H9 (cell line): ENCODE measurements at regions not wholly inside any gene's neighbourhood (a gene's known extent, or its start where the extent isn't known, plus 50 kb on each side); places are given as distances from the start of the nearest gene placed in this dataset.

Source experiments
- DNase-seq: peaks from one replicate; pipeline ENCODE4 v3.0.0-alpha.2; 2017
- H2AFZ ChIP-seq: one replicate; pipeline ENCODE4 v1.6.1; 2013; ENCODE audit warnings: mild to moderate bottlenecking, low read length, control low read depth, moderate library complexity
- H2AK5ac ChIP-seq: 2 replicates; pipeline ENCODE4 v1.6.1; 2013; ENCODE audit warnings: low read length, control low read depth, mixed read lengths; ENCODE audit not compliant: insufficient read length
- H2BK120ac ChIP-seq: one replicate; pipeline ENCODE4 v1.6.1; 2013; ENCODE audit warnings: low read depth, mild to moderate bottlenecking, low read length, control low read depth, inconsistent platforms; ENCODE audit not compliant: poor library complexity, severe bottlenecking
- H2BK12ac ChIP-seq: 2 replicates; pipeline ENCODE4 v1.6.1; 2013; ENCODE audit warnings: low read length, control low read depth, mixed read lengths, low read depth; ENCODE audit not compliant: insufficient read length
- H2BK15ac ChIP-seq: 2 replicates; pipeline ENCODE4 v1.6.1; 2013; ENCODE audit warnings: low read depth, low read length, control low read depth
- H2BK20ac ChIP-seq: one replicate; pipeline ENCODE4 v1.6.1; 2013; ENCODE audit warnings: low read depth, mild to moderate bottlenecking, low read length, control low read depth, inconsistent platforms; ENCODE audit not compliant: poor library complexity, severe bottlenecking
- H2BK5ac ChIP-seq: 2 replicates; pipeline ENCODE4 v1.6.1; 2013; ENCODE audit warnings: low read length, control low read depth, mixed read lengths; ENCODE audit not compliant: insufficient read length
- H3K14ac ChIP-seq: 2 replicates; pipeline ENCODE4 v1.6.1; 2013; ENCODE audit warnings: low read length, control low read depth; ENCODE audit not compliant: insufficient read depth
- H3K18ac ChIP-seq: 2 replicates; pipeline ENCODE4 v1.6.1; 2013; ENCODE audit warnings: low read depth, mild to moderate bottlenecking, mixed read lengths, low read length, control low read depth; ENCODE audit not compliant: insufficient read length
- H3K23ac ChIP-seq: 2 replicates; pipeline ENCODE4 v1.6.1; 2013; ENCODE audit warnings: low read length, control low read depth, mixed read lengths, low read depth; ENCODE audit not compliant: insufficient read length
- H3K23me2 ChIP-seq: 2 replicates; pipeline ENCODE4 v1.6.1; 2013; ENCODE audit warnings: low read depth, mild to moderate bottlenecking, mixed read lengths, low read length, control low read depth; ENCODE audit not compliant: insufficient read length, poor library complexity, severe bottlenecking
- H3K27ac ChIP-seq: 2 replicates; pipeline ENCODE4 v1.5.1; 2013; ENCODE audit warnings: low read length, control low read depth, mixed read lengths, low read depth; ENCODE audit not compliant: insufficient read length
- H3K27me3 ChIP-seq: 2 replicates; pipeline ENCODE4 v1.6.1; 2013; ENCODE audit warnings: low read length, control low read depth, inconsistent platforms; ENCODE audit not compliant: insufficient read depth
- H3K4ac ChIP-seq: 2 replicates; pipeline ENCODE4 v1.6.1; 2013; ENCODE audit warnings: low read depth, mild to moderate bottlenecking, control low read depth, inconsistent platforms, low read length, moderate library complexity
- H3K4me1 ChIP-seq: 2 replicates; pipeline ENCODE4 v1.6.1; 2013; ENCODE audit warnings: low read length, control low read depth, inconsistent platforms; ENCODE audit not compliant: insufficient read depth
- H3K4me2 ChIP-seq: 2 replicates; pipeline ENCODE4 v1.6.1; 2013; ENCODE audit warnings: low read length, control low read depth, mixed read lengths; ENCODE audit not compliant: insufficient read length, insufficient read depth
- H3K56ac ChIP-seq: 2 replicates; pipeline ENCODE4 v1.6.1; 2013; ENCODE audit warnings: low read depth, mild to moderate bottlenecking, mixed read lengths, low read length, control low read depth; ENCODE audit not compliant: insufficient read length
- H3K79me1 ChIP-seq: 2 replicates; pipeline ENCODE4 v1.6.1; 2013; ENCODE audit warnings: low read depth, mild to moderate bottlenecking, moderate library complexity, low read length, control low read depth, inconsistent platforms; ENCODE audit not compliant: insufficient read depth, poor library complexity, severe bottlenecking
- H3K79me2 ChIP-seq: 2 replicates; pipeline ENCODE4 v1.6.1; 2013; ENCODE audit warnings: low read length, control low read depth, inconsistent platforms; ENCODE audit not compliant: insufficient read depth
- H3K9ac ChIP-seq: 2 replicates; pipeline ENCODE4 v1.6.1; 2013; ENCODE audit warnings: low read length, control low read depth, mixed read lengths; ENCODE audit not compliant: insufficient read length; ENCODE audit errors: extremely low read depth
- H3K9me3 ChIP-seq: one replicate; pipeline ENCODE4 v1.6.1; 2013; ENCODE audit warnings: low read depth, low read length, inconsistent platforms; ENCODE audit not compliant: control insufficient read depth
- H3T11ph ChIP-seq: one replicate; pipeline ENCODE4 v1.6.1; 2013; ENCODE audit warnings: mild to moderate bottlenecking, low read length, control low read depth, inconsistent platforms
- H4K20me1 ChIP-seq: one replicate; pipeline ENCODE4 v1.6.1; 2013; ENCODE audit not compliant: control insufficient read depth, insufficient read length, insufficient read depth
- H4K5ac ChIP-seq: 2 replicates; pipeline ENCODE4 v1.6.1; 2013; ENCODE audit warnings: low read depth, mild to moderate bottlenecking, mixed read lengths, low read length, control low read depth; ENCODE audit not compliant: insufficient read length
- H4K8ac ChIP-seq: replicated peaks from 2 replicates; pipeline ENCODE4 v1.6.1; 2013; ENCODE audit warnings: low read length, control low read depth, mixed read lengths, low read depth; ENCODE audit not compliant: insufficient read length
- H4K91ac ChIP-seq: 2 replicates; pipeline ENCODE4 v1.6.1; 2013; ENCODE audit warnings: low read depth, mild to moderate bottlenecking, moderate library complexity, mixed read lengths, low read length, control low read depth; ENCODE audit not compliant: insufficient read length
- H3K27ac Mint-ChIP-seq, 3 experiments: 2 replicates in 2 of 3; 3 replicates in 1 of 3; pipeline ENCODE4 v1.8.0; 2020 to 2021; ENCODE audit warnings: mixed read lengths in 3 of 3, mild to moderate bottlenecking in 1 of 3, moderate library complexity in 1 of 3
- H3K27me3 Mint-ChIP-seq: 2 replicates; pipeline ENCODE4 v1.8.0; 2021; ENCODE audit warnings: low read depth, mild to moderate bottlenecking, moderate library complexity, mixed read lengths
- H3K36me3 Mint-ChIP-seq, 3 experiments: 2 replicates in 2 of 3; 3 replicates in 1 of 3; pipeline ENCODE4 v1.8.0; 2020 to 2021; ENCODE audit warnings: low read depth in 3 of 3, mixed read lengths in 3 of 3; ENCODE audit not compliant: insufficient read depth in 1 of 3
- H3K4me1 Mint-ChIP-seq, 2 experiments: 2 replicates each; pipeline ENCODE4 v1.8.0; 2020; ENCODE audit warnings: mixed read lengths in 2 of 2
- H3K4me3 Mint-ChIP-seq, 2 experiments: 2 replicates in 1 of 2; 3 replicates in 1 of 2; pipeline ENCODE4 v1.8.0; 2020 to 2021; ENCODE audit warnings: mild to moderate bottlenecking in 2 of 2, mixed read lengths in 2 of 2, moderate library complexity in 1 of 2
- H3K9me3 Mint-ChIP-seq, 2 experiments: 2 replicates in 1 of 2; 3 replicates in 1 of 2; pipeline ENCODE4 v1.8.0; 2020; ENCODE audit warnings: mild to moderate bottlenecking in 2 of 2, mixed read lengths in 2 of 2, moderate library complexity in 1 of 2
- CTCF ChIP-seq: fragments of 200-600 bp; sonication (generic); conservative IDR thresholded peaks from 3 replicates; pipeline ENCODE4 v1.8.0; 2021; ENCODE audit warnings: antibody characterized with exemption, mild to moderate bottlenecking
- WGBS: extraction: QIAGEN DNeasy Blood & Tissue Kit; methylation state at CpG from one replicate; pipeline ENCODE4 v1.1.7; 2013; ENCODE audit warnings: missing lambda C conversion rate, low lambda C conversion rate, mixed read lengths; ENCODE audit not compliant: insufficient read length; ENCODE audit errors: extremely low coverage; 5-methylcytosine and 5-hydroxymethylcytosine counted together

GRCh38 chr16:86289304-86289703 is 221.0 kb upstream of the FOXF1 start:
- Histone ChIP-seq H4K20me1 (no peaks in the 10 kb centered on the region), H3K56ac (no peak overlapping the region), H2BK15ac (no peak overlapping the region), H4K8ac (no peak overlapping the region), H2BK120ac (no peak overlapping the region), H3K79me1 (no peaks in the 10 kb centered on the region), H3K23me2 (peaks cover 17% of the 10 kb centered on the region), H3K18ac (no peak overlapping the region), H2BK12ac (no peak overlapping the region), H3K4ac (no peak overlapping the region), H2AFZ (no peak overlapping the region), H3K27ac (no peak overlapping the region), H3K23ac (no peak overlapping the region), H2AK5ac (no peak overlapping the region), H3K27me3 (peaks cover 52% of the 10 kb centered on the region), H2BK5ac (no peak overlapping the region), H3K79me2 (no peaks in the 10 kb centered on the region), H3K4me1 (peaks cover 2% of the 10 kb centered on the region; the same call in 1 of the 2 replicates), H2BK20ac (no peak overlapping the region), H3K9ac (no peak overlapping the region), H3T11ph (no peak overlapping the region), H3K4me2 (peak overlapping the region; percentile 12), H4K5ac (no peak overlapping the region), H3K14ac (no peak overlapping the region), H3K9me3 (no peaks in the 10 kb centered on the region), H4K91ac (no peak overlapping the region)
- no CpG with 5 or more reads among the region's 11 CpGs for WGBS
- no peak for DNase-seq
- H3K27me3 Mint-ChIP-seq = peaks cover 98% of the 10 kb centered on the region
- TF ChIP-seq CTCF = no peak
- H3K36me3 Mint-ChIP-seq = no peaks in the 10 kb centered on the region
- no peak overlapping the region for H3K27ac Mint-ChIP-seq
- peak overlapping the region in 1 of 2 experiments; percentile 88; a peak in 3 of 5 replicates for H3K4me3 Mint-ChIP-seq
- peaks cover 47 to 54% of the 10 kb centered on the region in 2 experiments for H3K4me1 Mint-ChIP-seq
- no peaks in the 10 kb centered on the region; a peak in 2 of 5 replicates for H3K9me3 Mint-ChIP-seq
